Ascending aorta (tissue), 2 donors: ENCODE measurements at regions not wholly inside any gene's neighbourhood (a gene's known extent, or its start where the extent isn't known, plus 50 kb on each side); places are given as distances from the start of the nearest gene placed in this dataset.

Experiments
- DNase-seq, 2 donors: peaks; one replicate each; pipeline ENCODE4 v3.0.0-alpha.2; 2019; ENCODE audit warnings: low spot score in 2 of 2
- H3K27ac ChIP-seq, 2 donors: fragments of 200-600 bp; sonication (generic); one replicate each; pipeline ENCODE4 v1.5.1; 2016 to 2017; ENCODE audit warnings: mild to moderate bottlenecking in 1 of 2
- H3K27me3 ChIP-seq: fragments of 200-600 bp; sonication (generic); one replicate; pipeline ENCODE4 v1.5.1; 2017
- H3K36me3 ChIP-seq, 2 donors: fragments of 200-600 bp; sonication (generic); one replicate each; pipeline ENCODE4 v1.5.1; 2016
- H3K4me1 ChIP-seq, 2 donors: fragments of 200-600 bp; sonication (generic); one replicate each; pipeline ENCODE4 v1.5.1; 2016 to 2017; ENCODE audit warnings: mild to moderate bottlenecking in 1 of 2
- H3K4me3 ChIP-seq, 2 donors: fragments of 200-600 bp; sonication (generic); one replicate each; pipeline ENCODE4 v1.5.1; 2016 to 2017; ENCODE audit warnings: mild to moderate bottlenecking in 1 of 2
- H3K9me3 ChIP-seq, 2 donors: fragments of 200-600 bp; sonication (generic); one replicate each; pipeline ENCODE4 v1.5.1; 2016
- intact Hi-C: fragments of 100-400 bp; cut with DNase I; formaldehyde crosslinking; loops from one replicate; pipeline ENCODE4 v1.15.1; 2023
- TF ChIP-seq, protein P1 (sequence below), 3 experiments: fragments of 200-600 bp in 2 of 3; fragments of 450-650 bp in 1 of 3; sonication (generic) in 2 of 3; IDR thresholded peaks; one replicate each; pipeline ENCODE4 v1.5.1; 2016 to 2019; ENCODE audit warnings: antibody characterized with exemption in 3 of 3, mild to moderate bottlenecking in 1 of 3, moderate library complexity in 1 of 3

GRCh38 chr14:86882818-86883217 is 1110.2 kb downstream of the GALC start:
- TF ChIP-seq, protein P1, sequence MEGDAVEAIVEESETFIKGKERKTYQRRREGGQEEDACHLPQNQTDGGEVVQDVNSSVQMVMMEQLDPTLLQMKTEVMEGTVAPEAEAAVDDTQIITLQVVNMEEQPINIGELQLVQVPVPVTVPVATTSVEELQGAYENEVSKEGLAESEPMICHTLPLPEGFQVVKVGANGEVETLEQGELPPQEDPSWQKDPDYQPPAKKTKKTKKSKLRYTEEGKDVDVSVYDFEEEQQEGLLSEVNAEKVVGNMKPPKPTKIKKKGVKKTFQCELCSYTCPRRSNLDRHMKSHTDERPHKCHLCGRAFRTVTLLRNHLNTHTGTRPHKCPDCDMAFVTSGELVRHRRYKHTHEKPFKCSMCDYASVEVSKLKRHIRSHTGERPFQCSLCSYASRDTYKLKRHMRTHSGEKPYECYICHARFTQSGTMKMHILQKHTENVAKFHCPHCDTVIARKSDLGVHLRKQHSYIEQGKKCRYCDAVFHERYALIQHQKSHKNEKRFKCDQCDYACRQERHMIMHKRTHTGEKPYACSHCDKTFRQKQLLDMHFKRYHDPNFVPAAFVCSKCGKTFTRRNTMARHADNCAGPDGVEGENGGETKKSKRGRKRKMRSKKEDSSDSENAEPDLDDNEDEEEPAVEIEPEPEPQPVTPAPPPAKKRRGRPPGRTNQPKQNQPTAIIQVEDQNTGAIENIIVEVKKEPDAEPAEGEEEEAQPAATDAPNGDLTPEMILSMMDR (IDR thresholded peaks at IDR 0.05) = no peak
- Histone ChIP-seq H3K4me1 (no peaks in the 10 kb centered on the region), H3K9me3 (no peaks in the 10 kb centered on the region), H3K4me3 (no peak overlapping the region), H3K27me3 (no peaks in the 10 kb centered on the region), H3K36me3 (no peaks in the 10 kb centered on the region), H3K27ac (no peak overlapping the region)
- no peak for DNase-seq
- intact Hi-C loops = no loop called here

DNA sequence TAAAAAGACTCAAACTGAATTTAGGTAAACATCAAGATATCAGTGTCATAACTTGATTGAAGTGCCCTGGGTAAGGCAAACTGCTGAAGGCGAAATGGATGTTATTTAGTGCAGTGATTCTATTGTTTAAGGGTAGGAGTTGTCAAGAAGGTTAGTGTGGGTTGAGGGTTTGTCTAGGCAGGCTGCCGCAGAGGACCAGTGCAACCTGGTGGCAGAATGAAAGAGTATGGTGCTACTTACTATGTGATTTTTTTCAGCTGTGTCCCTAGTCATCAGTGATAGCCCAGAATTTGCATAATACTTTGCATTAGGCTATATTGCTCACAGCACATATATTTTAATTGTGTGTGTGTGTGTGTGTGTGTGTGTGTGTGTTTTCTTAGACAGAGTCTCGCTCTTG is 1127.0 kb downstream of the GALC start:
- no peak for DNase-seq
- Histone ChIP-seq H3K27ac (no peak overlapping the region), H3K36me3 (no peaks in the 10 kb centered on the region), H3K9me3 (no peaks in the 10 kb centered on the region), H3K27me3 (no peaks in the 10 kb centered on the region), H3K4me1 (no peaks in the 10 kb centered on the region), H3K4me3 (no peak overlapping the region)
- intact Hi-C loops = no loop called here
- TF ChIP-seq, protein P1 (IDR thresholded peaks at IDR 0.05) = no peak

DNA sequence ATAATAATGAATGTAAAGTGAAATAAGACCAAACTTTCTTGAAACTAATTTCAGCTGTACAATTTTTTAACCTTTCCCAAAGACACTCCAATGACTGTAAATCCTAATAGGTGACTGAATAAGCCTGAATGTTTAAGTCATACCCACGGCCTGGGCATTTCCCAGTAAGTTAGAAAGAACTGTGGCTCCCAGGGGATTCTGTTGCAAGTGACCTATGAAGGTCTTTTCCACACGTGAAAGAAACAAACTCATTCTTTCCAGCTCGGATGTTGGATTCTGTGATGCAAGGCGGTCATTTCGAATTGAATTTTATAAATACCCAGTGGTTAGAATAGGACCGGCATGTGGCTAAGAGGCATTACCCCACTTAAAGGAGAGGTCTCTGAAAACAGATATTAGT is 1134.4 kb downstream of the GALC start:
- Histone ChIP-seq H3K4me3 (no peak overlapping the region), H3K4me1 (no peaks in the 10 kb centered on the region), H3K9me3 (no peaks in the 10 kb centered on the region), H3K27ac (no peak overlapping the region), H3K27me3 (no peaks in the 10 kb centered on the region), H3K36me3 (no peaks in the 10 kb centered on the region)
- no peak for DNase-seq
- intact Hi-C loops = no loop called here
- TF ChIP-seq, protein P1 (IDR thresholded peaks at IDR 0.05) = no peak

DNA sequence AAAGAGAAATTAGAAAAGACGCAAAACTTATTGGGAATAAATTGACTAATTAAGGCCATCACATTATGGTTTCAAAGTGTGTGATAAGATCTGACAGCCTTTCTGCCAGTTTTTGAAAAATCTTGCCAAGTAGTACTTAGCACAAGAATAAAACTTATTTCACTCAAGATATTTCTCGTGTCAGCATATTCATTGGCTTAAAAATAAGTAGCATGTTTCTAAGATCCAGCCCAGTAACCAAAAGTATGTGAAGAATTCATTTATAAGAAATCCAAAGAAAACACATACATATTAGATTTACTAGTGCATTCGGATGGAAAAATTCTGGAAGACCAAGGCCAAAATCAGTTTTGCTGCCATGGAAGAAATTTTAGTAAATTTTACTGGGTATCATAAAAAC is 1135.0 kb downstream of the GALC start:
- Histone ChIP-seq H3K36me3 (no peaks in the 10 kb centered on the region), H3K27ac (no peak overlapping the region), H3K9me3 (no peaks in the 10 kb centered on the region), H3K27me3 (no peaks in the 10 kb centered on the region), H3K4me1 (no peaks in the 10 kb centered on the region), H3K4me3 (no peak overlapping the region)
- TF ChIP-seq, protein P1 (IDR thresholded peaks at IDR 0.05) = no peak
- DNase-seq = no peak
- intact Hi-C loops = no loop called here

DNA sequence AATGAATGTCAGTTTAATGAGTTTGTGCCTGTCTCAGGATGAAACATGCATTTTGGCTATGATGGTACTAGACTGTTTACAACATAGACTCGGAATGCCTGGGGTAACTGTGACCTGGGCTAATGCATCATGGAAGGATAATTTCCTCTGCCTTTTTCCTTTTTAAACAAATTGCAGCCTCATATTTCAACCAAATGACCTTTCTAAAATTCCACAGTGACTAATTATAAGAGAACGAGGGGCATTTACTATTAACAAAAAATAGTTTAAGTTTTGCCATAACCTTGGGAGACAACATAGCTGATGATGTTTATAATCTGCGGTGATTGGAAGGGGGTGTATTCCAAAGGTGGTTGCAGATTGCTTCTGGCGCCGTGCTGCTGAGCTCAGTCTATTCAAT is 1140.5 kb downstream of the GALC start:
- Histone ChIP-seq H3K27me3 (no peaks in the 10 kb centered on the region), H3K27ac (no peak overlapping the region), H3K4me1 (no peaks in the 10 kb centered on the region), H3K4me3 (no peak overlapping the region), H3K9me3 (no peaks in the 10 kb centered on the region), H3K36me3 (no peaks in the 10 kb centered on the region)
- TF ChIP-seq, protein P1 (IDR thresholded peaks at IDR 0.05) = no peak
- intact Hi-C loops = no loop called here
- no peak for DNase-seq

GRCh38 chr14:86847140-86847539 is 1145.8 kb downstream of the GALC start:
- H3K36me3 ChIP-seq = no peaks in the 10 kb centered on the region
- H3K4me3 ChIP-seq = no peak overlapping the region
- intact Hi-C loops = no loop called here
- no peak for DNase-seq
- no peaks in the 10 kb centered on the region for H3K9me3 ChIP-seq
- no peak overlapping the region for H3K27ac ChIP-seq
- H3K27me3 ChIP-seq = no peaks in the 10 kb centered on the region
- H3K4me1 ChIP-seq = no peaks in the 10 kb centered on the region
- TF ChIP-seq, protein P1 (IDR thresholded peaks at IDR 0.05) = no peak
